ENCODE measurements at regions not wholly inside any gene's neighbourhood (a gene's known extent, or its start where the extent isn't known, plus 50 kb on each side); places are given as distances from the start of the nearest gene placed in this dataset.

DNA sequence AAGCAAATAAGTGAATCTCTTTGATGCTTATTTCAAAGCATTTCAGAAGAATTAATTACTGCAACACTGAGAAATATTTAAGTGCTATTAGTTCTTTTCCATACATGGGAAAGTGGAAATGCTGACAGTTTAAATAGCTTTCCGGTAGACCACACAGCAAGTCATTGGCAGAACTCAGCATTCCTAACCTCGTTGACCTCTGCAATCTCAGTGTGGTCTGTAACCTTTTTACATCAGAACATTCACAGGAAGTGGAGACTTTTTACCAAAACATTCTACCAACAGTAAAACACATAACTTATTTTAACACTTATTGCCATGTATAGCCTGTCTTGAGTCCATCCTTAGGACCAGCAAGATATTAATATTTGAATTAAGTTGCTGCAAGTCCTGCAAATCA is 249.5 kb upstream of the DCN start:
- Histone ChIP-seq H4K20me1 (ENCODE audit: insufficient read depth, low read length) (no peaks in the 10 kb centered on the region), H3K4me1 (ENCODE audit: low read length) (no peaks in the 10 kb centered on the region), H3K9ac (ENCODE audit: low read length) (no peak overlapping the region), H3K79me2 (ENCODE audit: low read length) (no peaks in the 10 kb centered on the region), H3K27me3 (ENCODE audit: low read depth, low read length) (no peaks in the 10 kb centered on the region), H3K27ac (ENCODE audit: low read length) (no peak overlapping the region), H3K9me3 (ENCODE audit: insufficient read depth, low read length) (no peaks in the 10 kb centered on the region), H3K4me3 (ENCODE audit: low read length) (no peak overlapping the region), H2AFZ (ENCODE audit: low read depth, low read length) (no peak overlapping the region), H3K4me2 (ENCODE audit: low read length) (no peak overlapping the region), H3K36me3 (replicated peaks; ENCODE audit: low read depth, low read length) (no peaks in the 10 kb centered on the region)
- TF ChIP-seq, protein P1, sequence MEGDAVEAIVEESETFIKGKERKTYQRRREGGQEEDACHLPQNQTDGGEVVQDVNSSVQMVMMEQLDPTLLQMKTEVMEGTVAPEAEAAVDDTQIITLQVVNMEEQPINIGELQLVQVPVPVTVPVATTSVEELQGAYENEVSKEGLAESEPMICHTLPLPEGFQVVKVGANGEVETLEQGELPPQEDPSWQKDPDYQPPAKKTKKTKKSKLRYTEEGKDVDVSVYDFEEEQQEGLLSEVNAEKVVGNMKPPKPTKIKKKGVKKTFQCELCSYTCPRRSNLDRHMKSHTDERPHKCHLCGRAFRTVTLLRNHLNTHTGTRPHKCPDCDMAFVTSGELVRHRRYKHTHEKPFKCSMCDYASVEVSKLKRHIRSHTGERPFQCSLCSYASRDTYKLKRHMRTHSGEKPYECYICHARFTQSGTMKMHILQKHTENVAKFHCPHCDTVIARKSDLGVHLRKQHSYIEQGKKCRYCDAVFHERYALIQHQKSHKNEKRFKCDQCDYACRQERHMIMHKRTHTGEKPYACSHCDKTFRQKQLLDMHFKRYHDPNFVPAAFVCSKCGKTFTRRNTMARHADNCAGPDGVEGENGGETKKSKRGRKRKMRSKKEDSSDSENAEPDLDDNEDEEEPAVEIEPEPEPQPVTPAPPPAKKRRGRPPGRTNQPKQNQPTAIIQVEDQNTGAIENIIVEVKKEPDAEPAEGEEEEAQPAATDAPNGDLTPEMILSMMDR (IDR thresholded peaks at IDR 0.05; ENCODE audit: low read depth, low read length), result no peak
- no peak for TF ChIP-seq EZH2phosphoT487 (IDR thresholded peaks at IDR 0.05; ENCODE audit: low read depth)

DNA sequence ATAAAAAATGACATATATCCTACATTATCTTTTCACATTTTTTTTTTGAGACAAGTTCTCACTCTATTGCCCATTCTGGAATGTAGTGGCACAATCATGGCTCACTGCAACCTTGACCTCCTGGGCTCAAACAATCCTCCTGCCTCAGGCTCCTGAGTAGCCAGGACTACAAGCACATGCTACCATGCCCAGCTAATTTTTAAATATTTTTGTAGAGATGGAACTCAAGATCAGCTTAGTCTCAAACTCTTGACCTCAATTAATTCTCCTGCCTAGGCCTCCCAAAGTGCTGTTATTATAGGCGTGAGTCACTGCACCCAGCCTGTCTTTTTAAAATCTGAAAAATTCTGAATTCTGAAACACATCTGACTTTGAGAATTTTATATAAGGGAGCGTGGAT is 241.9 kb upstream of the DCN start:
- H4K20me1 ChIP-seq (ENCODE audit: insufficient read depth, low read length), result no peaks in the 10 kb centered on the region
- no peaks in the 10 kb centered on the region for H3K79me2 ChIP-seq (ENCODE audit: low read length)
- H3K4me3 ChIP-seq (ENCODE audit: low read length), result no peak overlapping the region
- H3K27ac ChIP-seq (ENCODE audit: low read length), result no peak overlapping the region
- no peak overlapping the region for H3K9ac ChIP-seq (ENCODE audit: low read length)
- no peaks in the 10 kb centered on the region for H3K9me3 ChIP-seq (ENCODE audit: insufficient read depth, low read length)
- no peak overlapping the region for H3K4me2 ChIP-seq (ENCODE audit: low read length)
- TF ChIP-seq, protein P1 (IDR thresholded peaks at IDR 0.05; ENCODE audit: low read depth, low read length), result no peak
- no peak for TF ChIP-seq EZH2phosphoT487 (IDR thresholded peaks at IDR 0.05; ENCODE audit: low read depth)
- no peak overlapping the region for H2AFZ ChIP-seq (ENCODE audit: low read depth, low read length)
- H3K27me3 ChIP-seq (ENCODE audit: low read depth, low read length), result no peaks in the 10 kb centered on the region
- no peaks in the 10 kb centered on the region for H3K36me3 ChIP-seq (replicated peaks; ENCODE audit: low read depth, low read length)
- peaks cover 13% of the 10 kb centered on the region for H3K4me1 ChIP-seq (ENCODE audit: low read length)

DNA sequence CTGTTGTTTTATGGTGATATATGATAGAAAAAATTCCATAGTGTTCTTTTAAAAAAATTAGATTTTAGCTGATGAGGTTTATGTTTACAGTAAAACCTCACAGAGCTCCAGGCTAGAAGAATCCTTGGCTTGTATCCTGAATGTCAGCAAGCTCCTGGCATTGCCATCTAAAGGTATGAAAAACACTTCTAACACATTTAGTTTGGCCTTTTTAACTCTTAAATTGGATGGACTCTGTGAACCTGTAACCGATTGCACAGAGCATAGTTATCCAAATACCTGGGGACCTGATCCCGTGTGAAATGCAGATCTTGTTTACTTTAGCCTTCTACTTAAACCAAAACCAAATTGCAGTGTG is 241.1 kb upstream of the DCN start:
- Histone ChIP-seq H3K27ac (ENCODE audit: low read length) (no peak overlapping the region), H4K20me1 (ENCODE audit: insufficient read depth, low read length) (no peaks in the 10 kb centered on the region), H2AFZ (ENCODE audit: low read depth, low read length) (no peak overlapping the region), H3K27me3 (ENCODE audit: low read depth, low read length) (no peaks in the 10 kb centered on the region), H3K9me3 (ENCODE audit: insufficient read depth, low read length) (no peaks in the 10 kb centered on the region), H3K4me2 (ENCODE audit: low read length) (no peak overlapping the region), H3K9ac (ENCODE audit: low read length) (no peak overlapping the region), H3K4me1 (ENCODE audit: low read length) (peaks cover 13% of the 10 kb centered on the region), H3K36me3 (replicated peaks; ENCODE audit: low read depth, low read length) (no peaks in the 10 kb centered on the region), H3K4me3 (ENCODE audit: low read length) (no peak overlapping the region), H3K79me2 (ENCODE audit: low read length) (no peaks in the 10 kb centered on the region)
- no peak for TF ChIP-seq EZH2phosphoT487 (IDR thresholded peaks at IDR 0.05; ENCODE audit: low read depth)
- TF ChIP-seq, protein P1 (IDR thresholded peaks at IDR 0.05; ENCODE audit: low read depth, low read length), result no peak

DNA sequence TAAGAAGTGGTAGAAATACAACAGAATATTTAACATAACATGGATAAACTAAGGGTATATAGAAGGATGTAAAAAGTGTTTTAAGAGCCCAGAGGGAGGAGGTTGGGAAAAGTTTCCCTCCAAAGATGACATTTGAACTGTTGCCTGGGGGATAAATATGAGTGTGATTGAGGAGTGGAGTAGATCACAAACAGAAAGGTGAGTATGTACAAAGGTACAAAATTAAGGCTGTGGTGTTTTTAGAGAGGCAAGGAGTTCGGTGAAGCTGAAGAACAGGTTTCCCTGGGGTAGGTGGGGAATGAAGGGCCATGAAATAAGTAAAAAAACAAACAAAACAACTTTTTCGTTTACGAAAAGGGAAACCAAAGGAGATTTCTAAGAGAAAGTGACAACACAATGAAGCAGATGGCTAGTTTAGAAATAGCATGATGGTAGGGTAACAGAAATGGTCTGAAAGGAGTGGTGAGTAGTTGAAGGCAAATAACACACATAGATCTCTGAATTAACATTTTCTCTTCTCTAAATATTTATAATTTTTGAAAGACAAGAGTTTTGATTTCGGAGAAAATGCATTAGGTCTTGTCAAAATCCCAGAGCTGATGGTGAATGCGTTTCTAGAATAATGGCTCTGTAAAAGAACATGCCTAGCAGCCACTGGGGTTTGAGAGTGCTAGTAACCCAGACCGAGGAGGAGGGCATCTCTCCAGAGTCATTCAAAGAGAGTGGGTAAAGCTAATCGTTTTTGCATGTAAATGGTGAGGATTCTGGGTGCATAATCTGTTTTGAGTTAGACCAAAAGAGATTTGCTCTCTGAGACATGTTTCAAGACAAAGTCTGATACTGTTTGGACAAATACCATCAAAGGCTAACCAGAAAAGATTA is 240.4 kb upstream of the DCN start:
- no peak overlapping the region for H3K4me3 ChIP-seq (ENCODE audit: low read length)
- no peaks in the 10 kb centered on the region for H4K20me1 ChIP-seq (ENCODE audit: insufficient read depth, low read length)
- no peak overlapping the region for H2AFZ ChIP-seq (ENCODE audit: low read depth, low read length)
- H3K79me2 ChIP-seq (ENCODE audit: low read length), result no peaks in the 10 kb centered on the region
- no peaks in the 10 kb centered on the region for H3K36me3 ChIP-seq (replicated peaks; ENCODE audit: low read depth, low read length)
- TF ChIP-seq, protein P1 (IDR thresholded peaks at IDR 0.05; ENCODE audit: low read depth, low read length), result no peak
- TF ChIP-seq EZH2phosphoT487 (IDR thresholded peaks at IDR 0.05; ENCODE audit: low read depth), result no peak
- H3K9me3 ChIP-seq (ENCODE audit: insufficient read depth, low read length), result no peaks in the 10 kb centered on the region
- no peak overlapping the region for H3K27ac ChIP-seq (ENCODE audit: low read length)
- H3K4me2 ChIP-seq (ENCODE audit: low read length), result no peak overlapping the region
- peaks cover 13% of the 10 kb centered on the region for H3K4me1 ChIP-seq (ENCODE audit: low read length)
- no peaks in the 10 kb centered on the region for H3K27me3 ChIP-seq (ENCODE audit: low read depth, low read length)
- H3K9ac ChIP-seq (ENCODE audit: low read length), result no peak overlapping the region

All from OCI-LY3 (cell line).